ENCODE measurements at regions not wholly inside any gene's neighbourhood (a gene's known extent, or its start where the extent isn't known, plus 50 kb on each side); places are given as distances from the start of the nearest gene placed in this dataset.

- Histone ChIP-seq H3K9me3 (no peaks in the 10 kb centered on the region), H3K27me3 (no peaks in the 10 kb centered on the region), H3K4me3 (replicated peaks in 1 of 3) (no peak overlapping the region), H3K36me3 (no peaks in the 10 kb centered on the region), H3K4me1 (peaks cover 36 to 62% of the 10 kb centered on the region in 2 donors), H3K27ac (peak overlapping the region; percentile 72 to 85 (median 79))
- no peak for DNase-seq
- intact Hi-C loops (cut with DNase I), result no loop called here
- WGBS, 2 donors, result 91 to 93% methylated on average over 1 of the region's 1 CpG
- TF ChIP-seq CTCF (IDR thresholded peaks at IDR 0.05), result no peak
- TF ChIP-seq POLR2A (IDR thresholded peaks at IDR 0.05), result no peak
Measured at GRCh38 chr2:38433607-38433975, 56.5 kb upstream of the ATL2 start.

GRCh38 chr2:38432820-38433606 lies 55.9 kb upstream of the ATL2 start:
- Histone ChIP-seq H3K27me3 (no peaks in the 10 kb centered on the region), H3K27ac (peak overlapping the region; percentile 72 to 85 (median 79)), H3K4me3 (replicated peaks in 1 of 3) (no peak overlapping the region), H3K36me3 (no peaks in the 10 kb centered on the region), H3K9me3 (no peaks in the 10 kb centered on the region), H3K4me1 (peaks cover 39 to 63% of the 10 kb centered on the region in 2 donors)
- 30 to 43% methylated on average over 8 of the region's 8 CpGs for WGBS, 2 donors
- DNase-seq, result peak; percentile 59 to 67
- intact Hi-C loops (cut with DNase I), result no loop called here
- TF ChIP-seq CTCF (IDR thresholded peaks at IDR 0.05), result no peak
- no peak for TF ChIP-seq POLR2A (IDR thresholded peaks at IDR 0.05)

GRCh38 chr2:38430597-38431207 lies 53.6 kb upstream of the ATL2 start:
- H3K9me3 ChIP-seq, result no peaks in the 10 kb centered on the region
- no peak for DNase-seq
- H3K4me1 ChIP-seq, result peaks cover 38 to 51% of the 10 kb centered on the region in 2 donors
- no peaks in the 10 kb centered on the region for H3K27me3 ChIP-seq
- no peak overlapping the region for H3K4me3 ChIP-seq (replicated peaks in 1 of 3)
- 75 to 87% methylated on average over 18 to 19 of the region's 19 CpGs for WGBS, 2 donors
- intact Hi-C loops (cut with DNase I), result no loop called here
- peak overlapping the region in 2 of 3 donors; percentile 4 to 85 for H3K27ac ChIP-seq
- no peaks in the 10 kb centered on the region for H3K36me3 ChIP-seq
- no peak for TF ChIP-seq CTCF (IDR thresholded peaks at IDR 0.05)
- TF ChIP-seq POLR2A (IDR thresholded peaks at IDR 0.05), result no peak

- no peak for DNase-seq
- TF ChIP-seq CTCF (IDR thresholded peaks at IDR 0.05), result no peak
- no peak for TF ChIP-seq POLR2A (IDR thresholded peaks at IDR 0.05)
- H3K9me3 ChIP-seq, result no peaks in the 10 kb centered on the region
- no peak overlapping the region for H3K4me3 ChIP-seq (replicated peaks in 1 of 3)
- WGBS, 2 donors, result 90% methylated on average over 7 of the region's 7 CpGs
- H3K36me3 ChIP-seq, result no peaks in the 10 kb centered on the region
- peaks cover 38 to 46% of the 10 kb centered on the region in 2 donors for H3K4me1 ChIP-seq
- peak overlapping the region in 2 of 3 donors; percentile 4 to 85 for H3K27ac ChIP-seq
- intact Hi-C loops (cut with DNase I), result no loop called here
- no peaks in the 10 kb centered on the region for H3K27me3 ChIP-seq
Measured at GRCh38 chr2:38430196-38430595, 53.1 kb upstream of the ATL2 start.

GRCh38 chr2:38427936-38428335 lies 50.9 kb upstream of the ATL2 start:
- Histone ChIP-seq H3K4me3 (replicated peaks in 1 of 3) (no peak overlapping the region), H3K4me1 (peaks cover 27 to 32% of the 10 kb centered on the region in 2 donors), H3K9me3 (no peaks in the 10 kb centered on the region), H3K27ac (peak overlapping the region; percentile 68 to 73 (median 72)), H3K27me3 (no peaks in the 10 kb centered on the region), H3K36me3 (no peaks in the 10 kb centered on the region)
- TF ChIP-seq CTCF (IDR thresholded peaks at IDR 0.05), result no peak
- TF ChIP-seq POLR2A (IDR thresholded peaks at IDR 0.05), result peak in 1 of 2 donors; percentile 27
- DNase-seq, result peak; percentile 64 to 73
- WGBS, 2 donors, result 40 to 60% methylated on average over 6 of the region's 6 CpGs
- intact Hi-C loops (cut with DNase I), result no loop called here

Measured in thyroid gland (tissue), 4 donors.